K562 (cell line): ENCODE measurements at regions not wholly inside any gene's neighbourhood (a gene's known extent, or its start where the extent isn't known, plus 50 kb on each side); places are given as distances from the start of the nearest gene placed in this dataset.

Source experiments
- ATAC-seq: fragments of 200-7000 bp; cut with Tn5 transposase; 3 replicates; pipeline ENCODE4 v1.9.1; 2020; ENCODE audit warnings: moderate library complexity
- BruUV-seq: library from RNA; stranded (reverse); fragments of 400-500 nt; replicated peaks from 2 replicates; lab custom pipeline; 2021; lab: Mats Ljungman, UMichigan
- CTCF ChIA-PET: fragments of 300-600 bp; formaldehyde crosslinking; extraction: SDS; loops from one replicate; lab custom pipeline; 2021; ENCODE audit warnings: low intra/inter-chr PET ratio; lab: Yijun Ruan, JAX
- POLR2A ChIA-PET: fragments of 300-600, 350-650 bp; sonication (Branson Sonifier 250); formaldehyde crosslinking; extraction: SDS; loops from one replicate; lab custom pipeline; 2021; ENCODE audit warnings: antibody characterized with exemption, inconsistent platforms; lab: Yijun Ruan, JAX
- DNase-seq, 4 experiments: peaks; one replicate each; pipeline versions ENCODE4 v3.0.0 to v3.0.0-alpha.2; 2011 to 2018; ENCODE audit warnings: low spot score in 3 of 4, mixed read lengths in 3 of 4; ENCODE audit errors: extremely low read depth in 1 of 4
- FAIRE-seq: peaks from 2 replicates; lab custom pipeline; 2011; peaks lifted over from hg19 to GRCh38; lab: Jason Lieb, UNC
- H2AFZ ChIP-seq: 2 replicates; pipeline ENCODE4 v1.6.0; 2011; ENCODE audit warnings: low read depth, low read length, control low read depth, inconsistent platforms
- H3K27ac ChIP-seq: fragments of 200-600 bp; 3 replicates; pipeline ENCODE4 v1.8.0; 2011; ENCODE audit warnings: low read depth, mild to moderate bottlenecking, control low read depth, inconsistent platforms, low read length, moderate library complexity, mixed read lengths; ENCODE audit errors: extremely low read depth
- H3K27me3 ChIP-seq, 2 experiments: fragments of 300-600 bp in 1 of 2; 2 replicates in 1 of 2; 3 replicates in 1 of 2; pipeline versions ENCODE4 v1.6.0 to v1.8.0; 2011; ENCODE audit warnings: inconsistent platforms in 2 of 2, low read length in 2 of 2, mild to moderate bottlenecking in 1 of 2, mixed read lengths in 1 of 2, moderate library complexity in 1 of 2; ENCODE audit not compliant: control insufficient read depth in 2 of 2, insufficient read depth in 2 of 2
- H3K36me3 ChIP-seq: fragments of 300-600 bp; 3 replicates; pipeline ENCODE4 v1.8.0; 2011; ENCODE audit warnings: mild to moderate bottlenecking, low read length, inconsistent platforms; ENCODE audit not compliant: control insufficient read depth, insufficient read depth
- H3K4me1 ChIP-seq, 2 experiments: fragments of 200-600 bp in 1 of 2; replicated peaks in 1 of 2; 2 replicates in 1 of 2; 3 replicates in 1 of 2; pipeline versions ENCODE4 v1.5.1 to v1.8.0; 2011; ENCODE audit warnings: inconsistent platforms in 2 of 2, low read length in 2 of 2, mild to moderate bottlenecking in 1 of 2, mixed read lengths in 1 of 2, moderate library complexity in 1 of 2; ENCODE audit not compliant: control insufficient read depth in 2 of 2, insufficient read depth in 2 of 2
- H3K4me2 ChIP-seq: 2 replicates; pipeline ENCODE4 v1.6.1; 2011; ENCODE audit warnings: low read length, control low read depth, inconsistent platforms, mixed read lengths; ENCODE audit not compliant: insufficient read depth
- H3K4me3 ChIP-seq: fragments of 200-600 bp; sonication (generic), shearing (Covaris generic); 2 replicates; pipeline ENCODE4 v1.5.1; 2016; ENCODE audit warnings: control low read depth, inconsistent platforms
- H3K79me2 ChIP-seq: fragments of 200-600 bp; 3 replicates; pipeline ENCODE4 v1.8.0; 2011; ENCODE audit warnings: low read length, inconsistent platforms; ENCODE audit not compliant: control insufficient read depth, insufficient read depth
- H3K9ac ChIP-seq, 2 experiments: 2 replicates each; pipeline versions ENCODE4 v1.6.0 to v1.6.1; 2011; ENCODE audit warnings: low read depth in 2 of 2, low read length in 2 of 2, control low read depth in 1 of 2, inconsistent platforms in 1 of 2, mild to moderate bottlenecking in 1 of 2, mixed read lengths in 1 of 2; ENCODE audit not compliant: insufficient read depth in 1 of 2
- H3K9me1 ChIP-seq: one replicate; pipeline ENCODE4 v1.6.0; 2011; ENCODE audit warnings: inconsistent platforms, mild to moderate bottlenecking, low read length, moderate library complexity; ENCODE audit not compliant: control insufficient read depth, insufficient read depth
- H3K9me3 ChIP-seq: replicated peaks from 2 replicates; pipeline ENCODE4 v1.5.1; 2011; ENCODE audit warnings: low read depth, low read length, inconsistent platforms; ENCODE audit not compliant: control insufficient read depth, insufficient read depth
- H4K20me1 ChIP-seq: replicated peaks from 2 replicates; pipeline ENCODE4 v1.6.1; 2011; ENCODE audit warnings: low read length, inconsistent platforms, mixed read lengths; ENCODE audit not compliant: control insufficient read depth, insufficient read depth
- BRF2 ChIP-seq: IDR thresholded peaks from 3 replicates; pipeline ENCODE4 v1.6.1; 2011; ENCODE audit warnings: borderline replicate concordance, mild to moderate bottlenecking; ENCODE audit not compliant: insufficient read length, insufficient read depth
- CREBBP ChIP-seq: IDR thresholded peaks from one replicate; pipeline ENCODE4 v1.6.1; 2012; ENCODE audit warnings: low read depth, mild to moderate bottlenecking, control low read depth, inconsistent platforms, low read length
- ERF ChIP-seq: fragments of 450-650 bp; formaldehyde crosslinking; IDR thresholded peaks from 2 replicates; pipeline ENCODE4 v1.4.0; 2020; ENCODE audit warnings: mild to moderate bottlenecking, mixed read lengths
- ETV1 ChIP-seq: fragments of 450-650 bp; conservative IDR thresholded peaks from 2 replicates; pipeline ENCODE4 v1.6.1; 2016; ENCODE audit warnings: missing genetic modification characterization, control low read depth, low read depth, missing compliant biosample characterization
- HDAC2 ChIP-seq: fragments of 450-650 bp; IDR thresholded peaks from 2 replicates; pipeline ENCODE4 v1.6.1; 2016; ENCODE audit warnings: mild to moderate bottlenecking
- KAT2B ChIP-seq: IDR thresholded peaks from one replicate; pipeline ENCODE4 v1.6.1; 2012; ENCODE audit warnings: low read depth, mild to moderate bottlenecking, control low read depth, inconsistent platforms, low read length, moderate library complexity
- MGA ChIP-seq: fragments of 450-650 bp; IDR thresholded peaks from 2 replicates; pipeline ENCODE4 v1.6.1; 2016; ENCODE audit warnings: mild to moderate bottlenecking, moderate library complexity
- MYC ChIP-seq, 2 experiments: fragments of 250-450 bp in 1 of 2; sonication (Bioruptor Pico) in 1 of 2; IDR thresholded peaks; 2 replicates each; pipeline versions ENCODE4 v1.5.1 to v1.6.1; 2012 to 2021; ENCODE audit warnings: low read depth in 2 of 2, borderline replicate concordance in 1 of 2, improper control_type of control experiment in 1 of 2, low read length in 1 of 2, mild to moderate bottlenecking in 1 of 2, moderate library complexity in 1 of 2
- POLR2AphosphoS2 ChIP-seq: IDR thresholded peaks from 2 replicates; pipeline ENCODE4 v1.6.1; 2012; ENCODE audit warnings: low read length, improper control_type of control experiment
- PPARD ChIP-seq: fragments of 250-450 bp; sonication (Bioruptor Pico); IDR thresholded peaks from 2 replicates; pipeline ENCODE4 v1.8.0; 2022; ENCODE audit warnings: inconsistent platforms, mild to moderate bottlenecking, moderate library complexity
- ZNF584 ChIP-seq: fragments of 200-800 bp; sonication (Bioruptor generic); IDR thresholded peaks from 2 replicates; pipeline ENCODE4 v1.6.1; 2016; ENCODE audit warnings: low read depth, mild to moderate bottlenecking, missing genetic modification characterization, missing compliant biosample characterization
- WGBS: fragments of 100-300 bp; shearing (Covaris generic); methylation state at CpG from one replicate; pipeline ENCODE4 v1.1.6; 2016; ENCODE audit warnings: low coverage, mixed read lengths; ENCODE audit not compliant: insufficient coverage; ENCODE audit errors: missing lambda C conversion rate; 5-methylcytosine and 5-hydroxymethylcytosine counted together
- in situ Hi-C: fragments of 300-500 bp; cut with MboI; formaldehyde crosslinking; loops from 4 replicates; pipeline ENCODE4 v1.15.0; 2018; ENCODE audit warnings: inconsistent platforms, mixed read lengths
- intact Hi-C: fragments of 100-400 bp; cut with micrococcal nuclease; formaldehyde crosslinking; loops from 2 replicates; pipeline ENCODE4 v1.14.2; 2022

DNA sequence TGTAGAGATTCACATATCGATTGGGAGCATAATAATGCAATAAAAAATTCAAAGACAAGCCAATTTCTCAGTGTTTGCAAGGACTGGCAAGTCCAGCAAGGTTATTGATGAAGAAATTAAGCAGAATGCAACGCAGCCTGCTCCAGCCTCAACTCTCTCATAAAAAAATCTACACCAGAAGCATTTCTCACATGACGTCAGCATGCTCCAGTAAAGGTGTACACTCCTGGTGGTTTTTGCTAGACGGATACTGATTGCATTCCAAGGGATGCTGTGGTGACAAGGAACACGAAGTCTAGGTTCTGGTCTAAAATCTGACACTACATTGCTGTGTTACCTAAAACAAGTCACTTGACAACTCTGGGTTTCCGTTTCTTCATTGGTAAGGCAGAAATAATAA, 131.9 kb upstream of the PRNP start:
- in situ Hi-C loops (no loop called here), intact Hi-C loops (no loop called here)
- DNase-seq, result no peak
- WGBS, result 0% methylated on average over 6 of the region's 6 CpGs
- FAIRE-seq, result no peak
- no peak overlapping the region for H3K9ac ChIP-seq
- no peaks in the 10 kb centered on the region for H3K36me3 ChIP-seq
- no peak overlapping the region for H3K27ac ChIP-seq
- H4K20me1 ChIP-seq, result no peaks in the 10 kb centered on the region
- CTCF ChIA-PET, result no interaction called here
- no peaks in the 10 kb centered on the region for H3K9me3 ChIP-seq
- no peak overlapping the region for H3K4me2 ChIP-seq
- no peaks in the 10 kb centered on the region for H3K9me1 ChIP-seq
- H3K4me1 ChIP-seq, result no peaks in the 10 kb centered on the region
- POLR2A ChIA-PET, result no interaction called here
- no peak for ATAC-seq
- no TSS peak for BruUV-seq
- no peaks in the 10 kb centered on the region for H3K79me2 ChIP-seq
- no peak overlapping the region for H2AFZ ChIP-seq
- no peak overlapping the region for H3K4me3 ChIP-seq
- H3K27me3 ChIP-seq, result no peaks in the 10 kb centered on the region
- TF ChIP-seq CREBBP (no peak), HDAC2 (no peak), ERF (no peak), MYC (IDR thresholded peaks at IDR 0.05; ENCODE audit: low read depth, low read length) (no peak), MYC (CRISPR knock-in tag; IDR thresholded peaks at IDR 0.05; ENCODE audit: borderline replicate concordance, low read depth) (no peak), POLR2AphosphoS2 (no peak), PPARD (no peak), KAT2B (no peak), MGA (no peak), ETV1 (no peak), BRF2 (no peak), ZNF584 (CRISPR knock-in tag) (no peak)
